Parathyroid adenoma (tissue), 2 donors: ENCODE measurements at regions not wholly inside any gene's neighbourhood (a gene's known extent, or its start where the extent isn't known, plus 50 kb on each side); places are given as distances from the start of the nearest gene placed in this dataset.
"Not testable (repeated sequence)": the region's sequence is repeated elsewhere in the genome, so short reads cannot be mapped to it uniquely, and the experiment has no call there.

Source experiments
- H2AFZ ChIP-seq: fragments of 300-600 bp; sonication (generic); one replicate; pipeline ENCODE4 v1.7.0; 2017; ENCODE audit warnings: antibody characterized with exemption, mild to moderate bottlenecking
- H3K27ac ChIP-seq: fragments of 300-600 bp; sonication (generic); one replicate; pipeline ENCODE4 v1.7.0; 2017
- H3K27me3 ChIP-seq: fragments of 300-600 bp; sonication (generic); one replicate; pipeline ENCODE4 v1.7.0; 2017; ENCODE audit warnings: low read length; ENCODE audit not compliant: control insufficient read depth, insufficient read depth
- H3K36me3 ChIP-seq: fragments of 300-600 bp; sonication (generic); one replicate; pipeline ENCODE4 v1.7.0; 2017; ENCODE audit warnings: low read length; ENCODE audit not compliant: control insufficient read depth, insufficient read depth
- H3K4me1 ChIP-seq: fragments of 300-600 bp; sonication (generic); one replicate; pipeline ENCODE4 v1.7.0; 2017; ENCODE audit warnings: control low read depth
- H3K4me2 ChIP-seq: fragments of 300-600 bp; sonication (generic); one replicate; pipeline ENCODE4 v1.7.0; 2017; ENCODE audit warnings: low read length
- H3K4me3 ChIP-seq: fragments of 300-600 bp; sonication (generic); one replicate; pipeline ENCODE4 v1.7.0; 2017; ENCODE audit warnings: low read depth, low read length
- H3K79me2 ChIP-seq: fragments of 300-600 bp; sonication (generic); one replicate; pipeline ENCODE4 v1.7.0; 2017; ENCODE audit warnings: control low read depth
- H3K9ac ChIP-seq: fragments of 300-600 bp; sonication (generic); one replicate; pipeline ENCODE4 v1.7.0; 2017; ENCODE audit warnings: mild to moderate bottlenecking
- H3K9me3 ChIP-seq: fragments of 300-600 bp; sonication (generic); one replicate; pipeline ENCODE4 v1.7.0; 2017; ENCODE audit warnings: low read length; ENCODE audit not compliant: control insufficient read depth
- TF ChIP-seq, protein P1 (sequence below): fragments of 300-600 bp; sonication (generic); IDR thresholded peaks from one replicate; pipeline ENCODE4 v1.7.0; 2017; ENCODE audit warnings: antibody characterized with exemption, mild to moderate bottlenecking
- donor health status: primary hyperparathyroidism.

DNA sequence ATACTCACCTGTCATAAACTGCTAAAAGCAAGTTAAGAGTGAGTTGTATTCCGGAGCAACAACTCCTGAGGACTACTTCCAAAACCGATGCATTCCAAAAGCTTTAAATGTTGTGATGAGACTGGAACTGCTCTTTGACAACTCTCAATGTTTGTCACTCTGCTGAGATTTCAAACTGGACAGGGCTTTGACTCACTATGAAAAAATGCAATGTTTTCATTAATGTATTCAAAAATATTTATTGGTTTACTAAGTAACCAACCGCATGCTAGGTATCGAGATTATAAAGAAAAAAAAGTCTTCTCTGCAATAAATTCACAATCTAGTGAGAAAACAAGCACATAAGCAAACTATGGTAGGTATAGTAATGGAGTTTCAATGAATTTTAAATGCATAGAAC lies 107.9 kb upstream of the GNAI1 start:
- H3K27ac ChIP-seq, result no peak overlapping the region
- H3K27me3 ChIP-seq, result no peaks in the 10 kb centered on the region
- H3K9ac ChIP-seq, result no peak overlapping the region
- H3K9me3 ChIP-seq, result no peaks in the 10 kb centered on the region
- H3K79me2 ChIP-seq, result no peaks in the 10 kb centered on the region
- H3K36me3 ChIP-seq, result no peaks in the 10 kb centered on the region
- H3K4me3 ChIP-seq, result no peak overlapping the region
- TF ChIP-seq, protein P1, sequence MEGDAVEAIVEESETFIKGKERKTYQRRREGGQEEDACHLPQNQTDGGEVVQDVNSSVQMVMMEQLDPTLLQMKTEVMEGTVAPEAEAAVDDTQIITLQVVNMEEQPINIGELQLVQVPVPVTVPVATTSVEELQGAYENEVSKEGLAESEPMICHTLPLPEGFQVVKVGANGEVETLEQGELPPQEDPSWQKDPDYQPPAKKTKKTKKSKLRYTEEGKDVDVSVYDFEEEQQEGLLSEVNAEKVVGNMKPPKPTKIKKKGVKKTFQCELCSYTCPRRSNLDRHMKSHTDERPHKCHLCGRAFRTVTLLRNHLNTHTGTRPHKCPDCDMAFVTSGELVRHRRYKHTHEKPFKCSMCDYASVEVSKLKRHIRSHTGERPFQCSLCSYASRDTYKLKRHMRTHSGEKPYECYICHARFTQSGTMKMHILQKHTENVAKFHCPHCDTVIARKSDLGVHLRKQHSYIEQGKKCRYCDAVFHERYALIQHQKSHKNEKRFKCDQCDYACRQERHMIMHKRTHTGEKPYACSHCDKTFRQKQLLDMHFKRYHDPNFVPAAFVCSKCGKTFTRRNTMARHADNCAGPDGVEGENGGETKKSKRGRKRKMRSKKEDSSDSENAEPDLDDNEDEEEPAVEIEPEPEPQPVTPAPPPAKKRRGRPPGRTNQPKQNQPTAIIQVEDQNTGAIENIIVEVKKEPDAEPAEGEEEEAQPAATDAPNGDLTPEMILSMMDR, result no peak
- H2AFZ ChIP-seq, result no peak overlapping the region
- H3K4me1 ChIP-seq, result no peaks in the 10 kb centered on the region
- no peak overlapping the region for H3K4me2 ChIP-seq

GRCh38 chr7:80020277-80020676 lies 114.4 kb upstream of the GNAI1 start:
- H3K4me1 ChIP-seq, H3K9ac ChIP-seq, H3K36me3 ChIP-seq, H3K27me3 ChIP-seq, H3K9me3 ChIP-seq, H2AFZ ChIP-seq, H3K27ac ChIP-seq, H3K4me2 ChIP-seq, H3K4me3 ChIP-seq, H3K79me2 ChIP-seq: not testable (repeated sequence)

DNA sequence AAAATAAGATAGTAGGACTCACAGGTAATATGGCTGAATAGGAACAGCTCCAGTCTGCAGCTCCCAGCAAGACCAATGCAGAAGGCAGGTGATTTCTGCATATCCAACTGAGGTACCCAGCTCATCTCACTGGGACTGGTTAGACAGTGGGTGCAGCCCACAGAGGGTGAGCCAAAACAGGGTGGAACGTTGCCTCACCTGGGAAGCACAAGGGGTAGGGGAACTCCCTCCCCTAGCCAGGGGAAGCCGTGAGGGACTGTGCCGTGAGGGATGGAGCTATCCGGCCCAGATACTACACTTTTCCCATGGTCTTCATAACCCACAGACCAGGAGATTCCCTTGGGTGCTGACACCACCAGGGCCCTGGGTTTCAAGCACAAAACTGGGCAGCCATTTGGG lies 114.8 kb upstream of the GNAI1 start:
- H3K4me3 ChIP-seq, H3K4me2 ChIP-seq, H3K9me3 ChIP-seq, H3K79me2 ChIP-seq, H3K9ac ChIP-seq, H3K27ac ChIP-seq, H2AFZ ChIP-seq, H3K4me1 ChIP-seq, H3K36me3 ChIP-seq, H3K27me3 ChIP-seq: not testable (repeated sequence)

DNA sequence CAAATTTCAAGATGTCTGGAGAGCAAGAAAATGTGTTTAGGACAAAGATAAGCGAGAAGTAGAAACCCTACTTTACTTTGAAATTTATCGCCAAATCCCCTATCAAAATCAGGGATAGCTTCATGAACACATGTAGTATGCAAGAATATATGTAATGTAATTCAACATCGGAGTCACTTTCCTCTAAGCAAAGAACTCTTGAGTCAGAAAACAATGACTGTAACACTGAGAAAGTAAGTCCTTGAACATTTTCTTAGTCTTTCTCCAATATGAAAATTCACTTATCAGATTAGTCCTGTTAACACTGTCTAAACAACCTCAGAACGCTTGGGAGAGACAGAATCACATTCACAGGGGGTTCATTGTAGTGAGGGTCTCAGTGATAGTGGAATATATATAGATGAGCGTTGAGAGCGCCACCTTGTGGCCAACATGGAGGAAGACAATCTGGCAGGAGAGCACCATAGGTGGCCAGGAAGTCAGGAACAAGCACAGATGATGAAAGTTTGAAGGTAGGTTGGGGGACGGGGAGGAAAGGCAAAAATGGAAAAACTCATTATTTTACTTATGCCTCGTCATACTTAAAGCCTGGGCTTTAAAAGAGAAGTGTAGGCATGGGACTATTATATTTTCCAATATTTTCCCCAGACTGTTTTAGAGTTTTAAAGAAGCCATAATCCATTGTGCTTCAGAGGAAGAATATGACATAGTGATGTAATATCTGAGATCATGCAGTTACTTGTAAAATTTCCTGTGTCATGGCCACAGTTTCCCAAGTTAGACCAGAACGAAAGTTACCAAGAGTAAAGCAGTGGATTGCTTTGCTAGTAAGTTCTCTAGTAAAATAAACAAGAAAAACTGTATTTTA lies 115.5 kb upstream of the GNAI1 start:
- Histone ChIP-seq H3K27me3 (no peaks in the 10 kb centered on the region), H3K36me3 (no peaks in the 10 kb centered on the region), H3K9me3 (no peaks in the 10 kb centered on the region), H3K4me3 (no peak overlapping the region), H3K27ac (no peak overlapping the region), H2AFZ (no peak overlapping the region), H3K9ac (no peak overlapping the region), H3K4me2 (no peak overlapping the region), H3K4me1 (no peaks in the 10 kb centered on the region), H3K79me2 (no peaks in the 10 kb centered on the region)
- TF ChIP-seq, protein P1, result peak; percentile 47

DNA sequence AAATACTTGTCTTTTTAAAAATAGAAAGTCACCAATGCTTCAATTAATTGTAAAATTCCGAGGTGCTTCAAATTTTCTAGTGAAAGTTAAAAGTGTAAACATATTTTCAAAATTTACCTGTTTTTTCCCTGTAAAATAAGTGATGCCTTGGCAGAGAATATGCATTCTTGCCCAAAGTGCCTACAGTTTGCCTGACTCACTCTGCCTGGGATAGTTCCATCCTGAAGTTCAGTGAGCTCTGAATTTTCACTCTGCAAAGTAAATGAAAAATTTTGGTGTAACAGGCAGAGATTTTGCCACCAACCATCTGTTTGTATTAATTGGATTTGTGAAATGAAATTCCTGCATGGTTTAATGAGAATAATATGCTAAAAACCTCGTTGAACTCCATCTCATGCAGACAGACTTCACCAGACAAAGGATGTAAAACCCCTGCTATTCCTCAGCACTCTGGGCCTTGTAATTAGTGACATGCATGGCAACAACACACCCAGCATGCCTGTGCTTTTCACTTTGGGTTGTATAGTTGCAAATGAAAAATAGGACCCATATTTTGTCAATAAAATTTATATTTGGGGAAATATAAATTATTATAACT lies 117.4 kb upstream of the GNAI1 start:
- no peak overlapping the region for H3K9ac ChIP-seq
- no peak overlapping the region for H3K27ac ChIP-seq
- H3K27me3 ChIP-seq, result no peaks in the 10 kb centered on the region
- TF ChIP-seq, protein P1, result no peak
- H3K4me2 ChIP-seq, result no peak overlapping the region
- no peaks in the 10 kb centered on the region for H3K9me3 ChIP-seq
- H3K4me1 ChIP-seq, result no peaks in the 10 kb centered on the region
- no peak overlapping the region for H2AFZ ChIP-seq
- no peak overlapping the region for H3K4me3 ChIP-seq
- H3K36me3 ChIP-seq, result no peaks in the 10 kb centered on the region
- no peaks in the 10 kb centered on the region for H3K79me2 ChIP-seq
